NCI-H1436 treated with DMSO at 0.1 percent for 48 hours (cell line): ENCODE measurements at regions not wholly inside any gene's neighbourhood (a gene's known extent, or its start where the extent isn't known, plus 50 kb on each side); places are given as distances from the start of the nearest gene placed in this dataset.
"Not testable (repeated sequence)": the region's sequence is repeated elsewhere in the genome, so short reads cannot be mapped to it uniquely, and the experiment has no call there.

Experiments used
- DNase-seq: peaks from one replicate; lab custom pipeline; 2025; lab: John Stamatoyannopoulos, UW

DNA sequence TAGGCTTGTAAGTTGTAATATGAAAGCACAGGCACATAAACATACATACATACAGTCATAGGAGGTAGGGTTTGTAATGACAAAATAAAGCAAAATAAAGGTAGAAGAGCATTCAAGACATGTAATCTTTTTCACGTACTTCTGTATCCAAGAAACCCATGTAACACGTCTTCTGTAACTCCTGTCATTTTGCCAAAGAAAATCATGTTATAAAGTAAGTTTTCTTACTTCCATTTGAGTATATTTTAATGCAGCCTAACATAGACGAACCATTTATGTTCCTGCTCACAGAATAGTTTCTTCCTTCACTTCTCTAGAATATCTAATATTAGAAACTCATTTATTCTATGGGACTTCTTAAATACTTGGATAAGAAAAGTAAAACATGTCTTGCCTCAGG lies 1884.0 kb upstream of the CELF4 start:
- no peak for DNase-seq

- no peak for DNase-seq
These were observed 1883.3 kb upstream of the CELF4 start for GRCh38 chr18:39448942-39449341.

DNA sequence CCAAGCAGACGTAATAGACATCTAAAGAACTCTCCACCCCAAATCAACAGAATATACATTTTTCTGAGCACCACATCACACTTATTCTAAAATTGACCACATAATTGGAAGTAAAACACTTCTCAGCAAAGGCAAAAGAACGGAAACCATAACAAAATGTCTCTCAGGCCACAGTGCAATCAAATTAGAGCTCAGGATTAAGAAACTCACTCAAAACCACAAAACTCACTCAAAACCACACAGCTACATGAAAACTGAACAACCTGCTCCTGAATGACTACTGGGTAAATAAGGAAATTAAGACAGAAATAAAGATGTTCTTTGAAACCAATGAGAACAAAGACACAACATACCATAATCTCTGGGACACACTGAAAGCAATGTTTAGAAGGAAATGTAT lies 1879.4 kb upstream of the CELF4 start:
- DNase-seq, result not testable (repeated sequence)

- DNase-seq, result no peak
These were observed 1876.0 kb upstream of the CELF4 start for GRCh38 chr18:39441648-39442047.

DNA sequence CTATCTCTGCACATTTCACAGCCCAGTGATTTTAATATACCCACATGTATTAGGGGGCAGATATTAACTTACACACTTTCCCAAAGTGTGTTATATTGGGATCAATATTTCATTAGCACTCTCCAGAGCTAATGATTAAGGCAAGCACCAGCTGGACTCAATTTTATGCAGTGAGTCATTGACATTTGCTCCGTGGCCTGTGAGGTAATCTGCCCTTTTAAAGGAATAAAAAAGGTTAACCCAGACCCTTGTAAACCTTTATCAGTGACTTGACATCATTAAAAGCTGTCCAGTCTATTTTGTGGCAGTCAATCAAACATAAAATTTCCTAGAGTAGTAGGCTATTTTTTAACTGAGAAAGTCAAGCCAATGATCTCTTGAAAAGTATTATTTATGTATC lies 1870.4 kb upstream of the CELF4 start:
- DNase-seq, result no peak

GRCh38 chr18:39435209-39435608 lies 1869.6 kb upstream of the CELF4 start:
- DNase-seq, result no peak

DNA sequence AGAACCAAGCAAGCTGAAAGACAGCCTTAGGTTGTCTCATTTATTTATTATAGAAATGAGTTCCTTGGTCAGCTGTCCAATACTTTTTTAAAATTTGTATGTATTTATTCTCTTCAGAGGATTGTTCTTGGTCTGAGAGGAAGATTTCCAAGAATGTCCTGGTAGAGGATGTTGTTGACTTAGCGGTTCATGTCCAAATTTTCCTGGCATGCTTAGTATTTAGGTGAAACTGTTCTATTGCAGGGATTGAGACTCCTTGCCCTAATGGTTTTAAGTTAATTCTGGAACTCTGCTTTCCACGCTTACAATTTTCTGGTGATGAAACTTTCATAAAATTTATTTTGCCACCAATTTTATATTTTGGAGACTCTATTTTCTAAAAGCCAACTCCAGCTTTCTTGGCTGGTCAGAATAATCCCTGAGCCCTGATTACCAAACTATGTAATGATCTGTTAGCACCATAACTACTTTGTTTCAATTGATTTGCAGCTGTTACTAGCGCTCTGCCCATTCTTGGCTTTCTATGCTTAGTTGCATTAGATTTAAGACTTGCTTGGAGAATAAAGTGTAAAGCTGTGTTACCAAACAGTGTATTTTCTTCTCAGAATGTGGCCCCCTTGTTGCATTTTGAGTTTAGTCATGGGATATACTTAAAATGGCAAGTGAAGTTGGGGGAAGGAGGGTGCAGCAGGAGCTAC lies 1868.8 kb upstream of the CELF4 start:
- no peak for DNase-seq

DNA sequence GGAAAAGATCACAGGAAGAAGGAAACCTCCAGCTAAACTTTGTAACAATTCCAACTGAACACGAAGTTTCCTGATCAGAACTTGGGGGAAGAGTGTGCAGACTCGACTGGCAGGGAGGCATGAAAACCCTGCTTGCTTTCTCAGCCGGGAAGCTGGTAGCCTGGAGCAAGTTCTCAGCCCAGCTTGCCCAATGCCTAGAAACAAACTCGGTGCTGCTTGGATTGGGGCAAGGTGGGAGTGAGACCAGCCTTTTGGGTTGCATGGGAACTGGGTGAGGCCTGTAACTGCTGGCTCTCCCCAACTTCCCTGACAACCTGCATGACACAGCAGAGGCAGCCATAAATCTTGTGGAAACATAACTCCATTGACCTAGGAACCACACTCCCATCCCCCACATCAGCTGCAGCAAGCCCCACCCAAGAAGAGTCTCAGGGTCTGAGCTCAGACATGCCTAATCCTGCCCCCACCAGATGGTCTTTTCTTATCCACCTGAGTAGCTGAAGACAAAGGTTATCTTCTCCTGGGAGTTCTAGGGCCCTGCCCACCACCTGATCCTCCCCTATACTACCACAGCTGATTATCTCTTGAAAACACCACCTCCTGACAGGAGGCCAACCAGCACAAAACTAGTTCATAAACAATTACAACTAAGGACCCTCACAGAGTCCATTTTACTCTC lies 1859.7 kb upstream of the CELF4 start:
- DNase-seq, result no peak

DNA sequence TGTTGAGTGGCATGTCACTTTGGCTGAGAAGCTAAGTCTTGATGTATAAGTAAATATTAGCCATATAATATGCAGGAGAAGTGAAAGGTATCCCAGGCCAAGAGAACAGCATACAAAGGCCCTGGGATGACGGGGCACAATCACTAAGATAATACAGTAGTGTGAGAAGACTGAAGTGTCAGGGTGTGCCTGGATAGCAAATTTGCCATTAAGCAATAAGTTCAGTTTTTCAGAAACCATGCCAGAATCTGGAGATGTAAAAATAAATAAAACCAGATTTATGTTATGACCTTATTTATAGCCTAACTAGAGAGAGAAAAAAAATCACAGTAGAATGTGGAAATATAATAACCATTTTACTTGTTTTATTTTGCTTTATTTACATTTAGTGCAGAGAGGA lies 1858.7 kb upstream of the CELF4 start:
- no peak for DNase-seq

DNA sequence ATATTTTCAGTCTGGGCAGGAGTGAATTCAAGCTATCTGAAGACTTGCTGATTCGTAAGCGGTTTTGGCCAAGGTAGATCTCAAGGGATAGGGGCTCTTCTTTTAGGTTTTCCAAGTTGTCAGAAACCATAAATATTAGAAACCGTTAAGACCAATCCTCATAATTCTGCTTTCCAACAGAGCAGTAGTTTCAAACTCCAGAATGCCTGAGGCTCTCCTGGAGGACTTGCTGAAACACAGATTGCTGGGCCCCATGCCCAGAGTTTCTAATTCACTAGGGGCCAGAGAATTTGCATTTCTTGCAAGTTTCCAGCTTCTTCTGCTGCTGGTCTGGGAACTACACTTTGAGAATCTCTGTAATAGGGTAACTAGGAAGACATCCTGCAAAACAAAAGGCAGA lies 1855.7 kb upstream of the CELF4 start:
- DNase-seq, result no peak

DNA sequence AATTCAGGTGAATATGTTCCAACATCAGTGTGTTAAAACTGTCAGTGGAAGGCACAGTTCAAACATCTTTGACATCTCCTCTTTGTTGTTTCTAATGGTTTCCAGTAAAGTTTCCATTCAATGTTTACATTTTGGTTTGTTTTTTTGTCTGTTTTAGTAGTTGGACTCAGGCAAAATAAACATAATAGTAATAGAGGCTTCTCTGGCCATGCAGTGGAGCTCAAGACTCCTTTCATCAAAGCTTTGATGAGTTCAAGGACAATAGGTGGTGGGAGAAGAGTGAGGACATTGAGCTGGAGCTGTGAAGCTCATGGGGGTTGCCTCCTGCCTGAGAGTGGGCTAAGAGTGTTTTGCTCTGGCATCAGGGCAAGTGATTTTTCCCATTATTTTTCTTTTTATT lies 1853.7 kb upstream of the CELF4 start:
- DNase-seq, result no peak

DNA sequence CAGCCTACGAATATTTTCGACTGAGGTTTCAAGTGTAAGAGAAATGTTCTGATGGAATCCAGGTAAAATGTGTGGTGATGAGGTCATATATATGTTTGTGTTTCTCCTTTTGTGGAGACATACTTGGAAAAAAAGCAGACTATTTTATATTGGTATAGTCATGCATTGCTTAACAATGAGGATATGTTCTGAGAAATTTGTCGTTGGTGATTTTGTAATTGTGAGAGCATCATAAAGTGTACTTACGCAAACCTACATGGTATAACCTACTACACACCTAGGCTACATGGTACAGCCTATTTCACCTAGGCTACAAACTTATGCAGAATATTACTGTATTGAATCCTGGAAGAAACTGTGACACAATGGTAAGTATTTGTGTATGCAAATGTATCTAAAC lies 1849.9 kb upstream of the CELF4 start:
- no peak for DNase-seq

DNA sequence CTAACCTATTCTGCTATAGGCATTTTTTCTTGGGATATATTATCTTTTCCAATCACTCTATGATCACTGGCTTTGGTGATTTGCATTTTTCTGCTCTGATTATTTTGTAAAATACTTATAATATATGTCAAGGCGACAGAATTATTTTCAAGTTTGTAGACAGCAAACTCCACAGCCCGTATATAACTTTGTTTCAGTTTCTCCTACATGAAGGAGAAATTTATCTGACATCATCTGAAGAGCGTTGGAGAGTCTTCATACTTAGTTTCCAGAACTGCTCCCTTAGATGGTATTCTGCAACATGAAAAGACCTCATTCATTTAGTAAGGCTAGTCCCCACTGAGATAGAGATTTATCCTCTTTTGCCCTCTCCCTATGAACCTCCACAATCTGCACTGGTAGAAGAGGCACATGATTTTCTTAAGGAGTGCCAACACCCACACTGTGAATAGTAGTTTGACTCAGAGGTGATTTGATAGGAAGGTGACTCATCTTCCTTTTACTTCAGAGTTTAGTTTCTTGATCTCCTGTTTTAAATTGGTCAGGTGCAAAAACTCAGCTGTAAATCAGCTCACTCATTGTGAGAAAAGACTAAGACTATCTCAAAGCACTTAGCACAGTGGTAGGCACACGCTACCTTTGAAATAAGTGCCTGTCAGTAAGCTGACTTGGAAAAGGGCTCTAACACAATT lies 1848.6 kb upstream of the CELF4 start:
- DNase-seq, result no peak

GRCh38 chr18:39406941-39407340 lies 1841.3 kb upstream of the CELF4 start:
- no peak for DNase-seq

DNA sequence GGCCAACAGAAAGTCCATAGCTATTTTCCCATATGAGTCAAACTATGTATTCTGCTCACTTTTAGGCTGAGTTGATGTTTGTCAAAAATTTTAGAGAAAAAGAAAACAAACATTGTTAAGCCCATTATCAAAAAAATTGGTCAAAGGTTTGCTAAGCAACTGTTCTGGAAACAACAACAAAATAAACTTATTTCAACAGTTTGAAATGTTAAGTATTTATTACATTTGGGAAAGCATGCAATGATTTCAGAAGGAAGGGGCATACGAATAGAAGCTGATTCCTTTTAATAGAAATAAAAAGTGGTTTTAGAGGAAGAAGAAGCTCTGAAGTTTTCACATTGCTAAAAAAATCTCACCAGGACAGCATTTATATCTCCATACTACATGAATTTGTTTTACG lies 1837.5 kb upstream of the CELF4 start:
- no peak for DNase-seq

DNA sequence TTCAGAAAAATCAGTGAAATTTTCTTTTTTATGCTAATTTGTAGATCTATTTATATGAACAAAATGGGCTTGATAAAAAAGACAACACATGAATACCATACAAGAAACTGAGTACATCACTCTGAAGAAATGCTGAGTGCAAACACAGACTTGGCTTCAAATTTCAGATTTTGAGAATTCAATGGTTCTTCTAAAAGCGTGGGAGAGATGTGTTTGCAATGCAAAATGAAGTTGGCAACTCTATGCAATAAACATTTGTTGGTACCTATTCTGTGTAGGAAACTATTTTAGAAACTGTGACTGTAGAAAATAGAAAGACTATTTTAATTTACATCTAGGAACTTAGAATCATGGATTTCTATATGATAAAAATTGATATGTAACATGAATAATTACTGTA lies 1834.1 kb upstream of the CELF4 start:
- DNase-seq, result no peak

DNA sequence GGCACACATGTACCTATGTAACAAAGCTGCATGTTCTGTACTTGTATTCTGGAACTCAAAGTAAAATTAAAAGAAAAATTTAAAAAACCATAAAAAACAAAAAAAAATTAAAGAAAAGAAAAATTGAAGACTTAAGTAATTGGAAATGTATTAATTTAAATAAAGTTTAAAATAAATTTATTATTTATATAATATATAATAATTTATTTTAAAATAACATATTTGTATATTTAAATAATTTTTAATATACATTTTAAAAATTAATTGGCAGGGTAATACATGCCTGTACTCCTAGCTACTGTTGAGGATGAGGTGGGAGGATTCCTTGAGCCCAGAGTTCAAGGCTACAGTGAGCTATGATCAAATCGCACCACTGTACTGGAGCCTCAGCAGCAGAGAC lies 1830.6 kb upstream of the CELF4 start:
- DNase-seq, result no peak

DNA sequence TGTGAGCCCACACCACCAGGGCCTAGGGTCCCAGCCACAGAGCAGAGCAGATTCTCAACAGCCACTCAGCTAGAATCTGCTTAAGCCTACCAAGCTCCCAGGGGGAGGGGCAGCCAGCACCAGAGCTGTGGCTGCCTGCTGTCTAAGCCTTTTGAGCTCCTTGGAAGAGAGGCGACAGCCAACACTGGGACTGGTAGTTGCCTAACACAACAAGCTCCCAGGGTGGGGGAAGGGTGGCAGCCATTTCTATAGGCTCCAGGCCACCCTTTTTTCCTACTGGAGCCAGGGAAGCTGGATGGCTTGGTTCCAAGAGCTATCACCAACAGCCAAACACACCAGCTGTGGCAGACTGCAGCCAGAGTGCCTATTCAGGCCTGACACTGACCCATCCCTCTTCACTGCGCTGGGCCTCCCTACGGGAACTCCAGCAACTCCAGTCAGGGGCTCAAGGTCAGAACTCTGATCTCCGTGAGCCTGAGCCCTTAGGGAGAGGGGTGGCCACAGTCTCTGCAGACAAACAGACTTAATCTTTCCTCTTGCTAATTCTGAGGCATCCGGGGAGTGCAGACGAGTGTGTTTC lies 1824.3 kb upstream of the CELF4 start:
- no peak for DNase-seq

- DNase-seq, result no peak
These were observed 1815.3 kb upstream of the CELF4 start for GRCh38 chr18:39380866-39381265.

DNA sequence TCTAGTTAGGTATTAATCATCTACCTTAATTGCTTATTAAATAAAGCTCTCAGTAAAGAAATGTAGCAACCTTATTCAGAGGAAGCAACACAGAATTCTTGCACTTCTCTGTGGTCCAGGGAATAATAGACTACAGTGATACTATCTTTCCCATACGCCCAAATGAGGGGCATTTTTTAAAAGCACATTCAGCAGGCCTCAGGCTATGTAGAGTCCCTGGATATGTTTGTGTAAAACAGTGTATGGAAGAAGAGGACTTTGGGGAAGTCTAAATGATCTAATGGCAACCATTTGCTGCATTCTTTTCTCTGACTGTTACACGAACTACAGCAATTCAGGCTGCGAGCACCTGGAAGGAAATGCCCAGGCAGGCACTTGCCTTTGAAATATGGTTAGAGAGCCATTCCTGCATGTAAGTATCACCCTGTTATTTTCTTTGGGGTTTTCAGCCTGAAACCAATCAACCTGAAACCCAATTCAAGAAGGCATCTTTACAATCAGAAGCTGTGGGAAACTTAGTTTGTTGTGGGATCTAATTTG lies 1814.7 kb upstream of the CELF4 start:
- DNase-seq, result no peak

DNA sequence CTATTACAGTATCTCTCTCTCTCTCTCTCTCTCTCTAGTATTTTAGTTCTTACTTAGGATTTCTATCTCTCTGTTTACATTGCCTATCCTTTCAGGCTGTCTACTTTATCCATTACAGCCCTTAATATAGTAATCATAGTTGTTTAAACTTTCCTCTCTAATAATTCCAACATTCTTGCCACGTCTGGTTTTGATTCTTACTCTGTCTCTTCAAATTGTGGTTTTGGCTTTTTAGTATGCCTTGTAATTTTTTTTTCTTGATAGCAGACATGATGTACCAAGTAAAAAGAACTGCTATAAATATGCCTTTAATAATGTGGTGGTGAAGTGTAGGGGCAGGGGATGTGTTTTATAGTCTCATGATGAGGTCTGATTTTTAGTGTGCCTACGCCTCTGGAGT lies 1809.5 kb upstream of the CELF4 start:
- DNase-seq, result no peak

GRCh38 chr18:39371996-39372395 lies 1806.4 kb upstream of the CELF4 start:
- no peak for DNase-seq

DNA sequence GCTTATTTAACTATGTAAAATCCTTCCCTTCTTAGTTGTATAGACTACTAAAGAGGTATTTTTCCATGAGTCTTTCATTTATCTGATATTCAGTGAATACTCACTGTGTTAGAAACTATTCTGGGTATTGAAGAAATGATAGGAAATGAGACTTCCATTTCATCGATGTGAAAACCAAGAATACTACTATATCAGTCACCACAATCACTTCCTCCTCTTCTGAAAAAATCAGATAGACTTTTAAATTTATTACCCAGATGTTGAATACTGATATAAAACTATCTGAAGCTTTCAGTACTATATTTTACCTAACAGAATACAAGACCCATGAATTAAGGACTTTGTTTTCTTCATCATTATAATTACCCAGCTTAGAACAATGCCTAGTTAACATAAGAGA lies 1801.1 kb upstream of the CELF4 start:
- DNase-seq, result no peak
